Endometrial microvascular endothelial cells (primary cell): ENCODE measurements at regions not wholly inside any gene's neighbourhood (a gene's known extent, or its start where the extent isn't known, plus 50 kb on each side); places are given as distances from the start of the nearest gene placed in this dataset.

ENCODE experiments used
- in situ Hi-C: cut with HindIII; loops from 2 replicates; pipeline ENCODE4 v1.10.0; 2017; ENCODE audit warnings: low sequenced_read_pairs, low pct_unique_long_range_greater_than_20kb; ENCODE audit errors: inconsistent ontology term

DNA sequence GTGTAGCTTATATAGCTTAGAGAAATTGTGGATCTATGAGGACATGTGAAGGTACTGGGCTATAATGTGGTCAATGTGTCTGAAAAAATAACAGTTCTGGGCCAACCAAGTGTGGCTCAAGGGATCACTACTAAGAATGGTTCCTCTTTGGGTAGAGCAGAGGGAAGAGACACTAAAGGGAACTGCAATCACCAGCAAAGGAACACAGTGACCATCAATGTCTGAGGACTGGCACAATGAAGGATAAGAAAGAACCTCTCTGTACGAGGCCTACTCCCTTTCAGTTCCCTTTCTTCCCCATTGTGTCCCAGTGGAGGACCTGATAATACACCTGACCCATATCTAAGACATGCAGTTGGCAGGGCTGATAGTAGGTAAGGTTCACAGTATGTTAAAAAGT, 89.9 kb upstream of the JAK1 start:
- in situ Hi-C loops = loop anchor here (25.0 kb wide), 1 partner anchor 631 kb away; no protein-coding TSS in a partner anchor

DNA sequence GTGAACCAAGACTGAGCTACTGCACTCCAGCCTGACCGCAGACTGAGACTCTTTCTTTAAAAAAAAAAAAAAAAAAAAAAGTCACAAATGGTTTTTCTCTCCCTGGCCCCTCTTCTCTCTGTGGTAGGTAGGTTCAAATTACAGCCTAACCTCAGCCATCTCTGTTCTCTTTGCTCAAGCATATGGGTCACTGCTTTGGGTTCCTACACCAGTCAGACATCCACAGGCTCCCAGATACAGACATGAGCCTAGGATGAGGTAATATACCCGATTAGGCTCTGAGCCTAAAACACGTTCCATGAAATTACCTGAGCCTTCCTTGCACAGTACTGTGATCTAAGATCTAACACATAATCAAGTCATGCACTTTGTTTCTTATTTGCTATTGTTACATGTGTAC, 90.5 kb upstream of the JAK1 start:
- in situ Hi-C loops = loop anchor here (25.0 kb wide), 1 partner anchor 630 kb away; no protein-coding TSS in a partner anchor

DNA sequence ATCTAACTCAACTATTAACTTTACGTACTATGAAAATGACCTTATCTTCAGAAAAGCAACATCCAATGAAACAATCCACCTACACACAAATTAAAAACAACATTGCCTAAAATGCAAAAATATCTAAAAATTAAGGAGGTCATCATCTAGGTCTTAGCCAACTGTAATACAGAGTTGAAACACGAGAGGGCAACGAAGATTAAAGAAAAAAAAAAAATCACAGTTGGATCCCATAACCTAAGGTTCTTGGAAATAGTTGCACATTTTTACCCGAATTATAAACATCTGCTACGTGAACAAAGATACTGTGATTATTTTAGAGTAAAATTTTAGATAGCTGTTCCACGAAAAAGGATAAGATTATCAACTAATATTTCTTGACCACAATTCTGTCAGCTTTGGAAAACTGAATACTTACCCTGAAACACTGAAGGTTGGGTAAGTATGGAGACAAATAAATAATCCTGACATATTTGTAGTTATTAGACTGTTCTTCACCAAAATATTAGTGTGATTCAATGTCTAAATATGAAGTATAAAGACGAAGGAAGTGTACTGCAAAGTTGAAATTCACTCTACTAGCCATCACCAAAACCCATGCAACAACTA, 88.0 kb upstream of the AK4 start:
- in situ Hi-C loops = loop anchor here (25.0 kb wide), 1 partner anchor 627 kb away; no protein-coding TSS in a partner anchor

DNA sequence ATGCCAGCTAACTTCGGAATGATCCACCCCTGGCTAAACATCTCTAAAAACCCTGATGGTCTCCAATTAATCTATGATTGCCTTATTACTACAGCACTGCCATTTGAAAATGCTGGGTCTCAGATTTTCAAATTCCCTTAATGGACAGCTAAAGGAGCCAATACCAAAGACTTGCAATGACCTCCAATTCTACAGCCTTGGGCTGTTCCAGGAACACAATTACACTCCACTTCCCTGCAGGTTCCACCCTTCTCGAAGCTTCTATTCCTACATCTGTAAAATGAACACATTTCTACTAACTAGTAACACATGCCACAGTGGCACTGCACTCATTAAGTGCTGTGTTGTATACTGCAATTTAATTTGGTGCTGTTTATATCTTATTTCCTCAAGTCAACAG, 85.7 kb upstream of the AK4 start:
- in situ Hi-C loops = loop anchor here (25.0 kb wide), 1 partner anchor 625 kb away; no protein-coding TSS in a partner anchor

DNA sequence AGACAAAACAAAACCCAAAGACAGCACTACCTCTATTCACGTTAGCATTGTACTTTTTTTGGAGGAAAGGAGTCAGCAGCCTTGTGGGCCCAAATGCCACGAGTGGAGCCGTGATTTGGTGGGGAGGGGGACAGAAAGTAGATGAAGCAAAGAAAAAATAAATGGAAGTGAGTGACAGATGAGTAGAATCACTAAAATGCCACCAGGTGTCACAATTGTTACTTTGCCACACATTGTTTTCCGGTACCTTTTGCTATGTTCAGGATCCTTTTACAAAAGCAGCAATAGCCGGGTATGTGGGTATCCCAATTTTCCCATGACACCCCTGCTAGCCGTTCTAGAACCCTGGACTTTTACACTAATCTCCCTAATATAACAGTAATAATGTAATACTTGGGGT, 85.0 kb upstream of the AK4 start:
- in situ Hi-C loops = loop anchor here (25.0 kb wide), 1 partner anchor 624 kb away; no protein-coding TSS in a partner anchor

DNA sequence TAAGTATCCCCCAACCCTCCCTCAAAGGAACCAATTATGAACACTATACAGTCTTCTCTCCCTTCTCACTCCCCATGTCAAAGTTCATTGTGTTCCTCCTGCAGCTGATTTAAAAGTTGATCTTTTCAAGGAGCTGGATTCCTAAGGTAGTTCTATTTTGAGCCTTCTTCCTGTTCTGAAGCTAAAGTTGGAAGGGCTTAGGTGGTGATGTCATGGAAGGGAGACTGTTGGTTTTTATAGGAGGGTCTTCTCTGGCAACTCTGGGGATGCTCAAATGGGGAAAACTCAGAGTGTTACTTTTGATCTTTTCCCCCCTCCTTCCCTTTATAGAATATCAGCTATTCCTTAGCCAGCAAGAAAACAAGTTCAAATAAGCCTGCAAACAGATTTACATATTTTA, 83.0 kb upstream of the AK4 start:
- in situ Hi-C loops = loop anchor here (25.0 kb wide), 1 partner anchor 622 kb away; no protein-coding TSS in a partner anchor

DNA sequence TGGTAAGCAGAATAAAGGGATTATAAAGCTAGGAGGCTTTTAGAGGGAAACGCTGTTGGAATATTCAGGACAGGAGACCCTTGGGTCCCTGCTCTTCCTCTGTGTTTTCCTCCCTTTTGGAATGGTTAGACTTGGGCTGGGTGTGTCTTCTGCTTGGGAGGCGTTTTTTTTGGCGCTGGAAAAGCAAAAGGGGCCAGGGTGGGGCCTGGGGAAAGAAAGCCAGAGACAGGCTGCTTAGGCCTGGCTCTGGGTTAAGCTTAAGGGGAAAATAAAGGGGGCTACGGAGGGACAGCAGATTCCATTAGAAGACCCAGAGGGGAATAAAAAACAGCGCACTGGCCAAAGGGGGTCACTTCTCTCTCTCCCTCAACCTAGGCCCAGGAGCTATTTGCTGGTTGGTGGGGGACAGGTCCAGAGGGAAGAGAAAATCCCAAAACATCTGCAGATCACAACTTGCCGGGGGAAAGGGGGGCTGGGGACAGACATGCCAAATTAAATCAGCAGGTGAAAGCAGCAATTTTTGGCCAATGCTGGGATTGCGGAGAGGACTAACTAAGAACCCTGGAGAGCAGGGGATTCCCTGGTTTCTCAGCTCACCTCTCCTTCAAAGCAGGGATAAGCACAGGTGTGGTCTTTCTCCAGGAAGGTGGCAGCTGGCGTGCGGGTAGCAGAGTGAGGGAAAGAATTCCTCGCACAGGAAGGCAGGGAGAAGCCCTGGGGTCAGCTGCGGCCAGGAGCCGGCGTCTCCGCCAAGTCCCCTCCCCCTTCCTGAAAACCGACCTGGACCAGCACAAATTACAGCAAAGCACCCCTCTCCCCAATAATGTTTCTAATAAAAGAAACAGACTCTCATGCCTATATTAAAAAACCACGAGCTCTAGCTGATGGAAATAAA, 82.2 kb upstream of the AK4 start:
- in situ Hi-C loops = loop anchor here (25.0 kb wide), 1 partner anchor 622 kb away; no protein-coding TSS in a partner anchor

DNA sequence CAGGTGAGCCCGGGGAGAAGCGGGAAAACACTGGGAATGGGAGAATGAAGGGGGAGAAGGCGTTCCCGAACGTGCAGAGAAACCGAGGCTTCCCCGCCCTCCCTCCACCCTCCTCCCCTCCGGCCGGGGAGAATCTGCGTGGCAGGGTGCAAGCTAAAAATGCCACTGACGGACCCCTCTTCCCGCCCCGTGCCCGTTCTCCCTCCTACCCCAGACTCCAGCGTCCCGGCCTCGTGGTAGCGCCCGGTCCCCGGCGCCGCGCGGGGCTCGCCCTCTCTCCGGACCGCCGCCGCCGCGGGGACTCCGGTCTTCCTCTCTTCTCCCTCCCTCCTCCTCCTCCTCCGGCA, 81.6 kb upstream of the AK4 start:
- in situ Hi-C loops = loop anchor here (25.0 kb wide), 1 partner anchor 621 kb away; no protein-coding TSS in a partner anchor

DNA sequence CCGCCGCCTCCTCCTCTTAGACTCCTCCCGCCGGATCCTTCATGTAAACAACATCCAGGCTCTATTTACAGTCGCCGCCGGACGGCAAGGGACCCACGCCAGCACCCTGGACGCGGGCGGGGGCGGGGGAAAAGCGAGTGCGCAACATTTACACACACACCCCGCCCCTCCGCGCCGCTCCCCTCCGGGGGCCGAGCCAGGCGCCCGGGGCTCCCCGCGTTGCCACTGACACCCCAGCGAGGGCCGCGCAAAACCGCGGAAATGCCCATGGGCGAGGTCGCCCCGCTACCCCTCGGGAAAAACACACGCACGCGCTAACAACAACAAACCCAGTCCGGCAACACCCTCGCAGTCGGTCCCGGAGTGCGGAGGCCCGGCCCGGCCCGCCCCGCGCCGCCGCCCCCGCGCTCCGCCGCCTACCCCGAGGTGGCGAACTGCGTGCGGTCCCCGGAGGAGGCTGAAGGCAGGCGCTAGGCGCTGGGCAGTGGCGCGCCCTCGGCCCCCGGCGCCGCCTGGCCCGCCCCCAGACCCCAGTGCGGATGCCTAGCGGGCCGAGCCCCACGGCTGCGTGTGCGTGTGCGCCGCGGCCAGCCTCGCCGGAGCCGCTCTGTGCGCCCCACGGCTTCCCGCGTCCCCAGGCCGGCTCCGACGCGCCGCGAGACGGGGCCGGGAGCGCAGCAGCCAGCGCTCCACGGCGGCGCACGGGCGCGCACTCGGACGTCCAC, 81.1 kb upstream of the AK4 start:
- in situ Hi-C loops = loop anchor here (25.0 kb wide), 1 partner anchor 620 kb away; no protein-coding TSS in a partner anchor

DNA sequence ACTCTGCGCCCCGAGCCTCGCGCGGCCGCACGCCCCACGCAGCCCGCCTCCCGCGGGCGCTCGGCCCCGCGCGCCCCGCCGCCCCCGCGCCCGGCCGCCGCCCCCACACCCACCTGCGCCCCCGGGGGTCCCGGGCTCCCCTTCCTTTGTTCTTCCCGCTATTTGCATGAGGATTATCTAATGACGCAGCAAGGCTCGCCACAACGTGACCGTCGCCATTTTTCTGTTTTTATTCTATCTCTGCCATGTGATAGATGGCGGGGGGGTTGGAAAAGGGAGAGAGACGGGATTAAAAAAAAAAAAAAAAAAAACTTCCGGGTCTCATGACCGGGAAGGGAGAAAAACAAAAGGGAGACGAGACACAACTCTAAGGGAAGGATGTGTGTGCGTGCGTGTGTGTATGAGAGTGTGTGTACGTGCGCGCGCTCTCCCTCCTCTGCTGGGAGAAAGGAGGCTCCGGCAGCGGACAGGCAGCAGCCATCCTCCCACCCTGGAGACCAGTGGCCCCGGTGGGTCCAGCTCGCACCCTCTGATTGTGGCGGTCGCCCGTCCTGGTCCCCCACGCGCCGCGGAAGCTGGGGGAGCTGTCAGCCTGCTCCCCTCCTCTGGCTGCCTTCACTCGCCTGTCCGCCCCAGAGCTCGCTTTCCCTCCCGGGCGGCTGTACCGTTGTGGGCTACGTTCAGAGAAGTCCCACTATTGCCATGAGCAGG, 80.4 kb upstream of the AK4 start:
- in situ Hi-C loops = loop anchor here (25.0 kb wide), 1 partner anchor 620 kb away; no protein-coding TSS in a partner anchor

DNA sequence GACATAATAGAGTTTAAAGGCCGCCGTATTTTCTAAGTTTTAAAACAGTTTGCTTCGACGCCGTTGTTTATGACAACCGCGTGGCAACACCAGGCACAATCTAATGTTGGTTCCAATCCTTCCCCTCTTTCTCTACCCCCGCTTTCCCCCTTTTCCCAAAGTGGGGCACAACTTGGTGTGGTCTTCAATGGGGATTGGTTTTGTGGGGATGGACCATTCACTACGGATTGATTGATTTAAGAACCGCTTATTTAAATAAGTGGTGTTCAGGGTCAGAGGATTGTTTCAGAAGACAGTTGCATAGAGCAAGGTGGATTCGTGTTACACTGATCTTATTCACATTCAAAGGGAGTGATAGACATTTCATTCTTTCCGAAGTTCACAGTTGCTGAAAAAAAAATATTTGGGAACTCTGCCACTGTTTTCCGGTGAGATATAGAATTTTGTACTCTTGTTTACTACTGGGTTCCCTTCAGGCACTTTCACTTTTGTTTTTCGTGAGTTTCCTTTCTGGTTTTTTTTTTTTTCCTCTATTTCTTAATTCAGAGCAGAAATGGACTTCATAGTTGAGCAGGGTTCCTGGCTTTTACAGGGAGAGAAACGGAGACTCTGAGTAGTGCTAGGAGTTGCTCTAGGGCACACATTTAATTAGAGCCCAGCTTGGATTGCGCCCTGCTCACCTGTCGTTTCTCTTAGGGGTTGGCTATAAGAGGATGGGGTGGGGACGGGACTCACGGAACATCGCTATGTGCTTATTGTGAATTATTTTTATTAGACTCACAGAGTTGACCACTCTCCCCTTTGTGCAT, 79.6 kb upstream of the AK4 start:
- in situ Hi-C loops = loop anchor here (25.0 kb wide), 1 partner anchor 619 kb away; no protein-coding TSS in a partner anchor

DNA sequence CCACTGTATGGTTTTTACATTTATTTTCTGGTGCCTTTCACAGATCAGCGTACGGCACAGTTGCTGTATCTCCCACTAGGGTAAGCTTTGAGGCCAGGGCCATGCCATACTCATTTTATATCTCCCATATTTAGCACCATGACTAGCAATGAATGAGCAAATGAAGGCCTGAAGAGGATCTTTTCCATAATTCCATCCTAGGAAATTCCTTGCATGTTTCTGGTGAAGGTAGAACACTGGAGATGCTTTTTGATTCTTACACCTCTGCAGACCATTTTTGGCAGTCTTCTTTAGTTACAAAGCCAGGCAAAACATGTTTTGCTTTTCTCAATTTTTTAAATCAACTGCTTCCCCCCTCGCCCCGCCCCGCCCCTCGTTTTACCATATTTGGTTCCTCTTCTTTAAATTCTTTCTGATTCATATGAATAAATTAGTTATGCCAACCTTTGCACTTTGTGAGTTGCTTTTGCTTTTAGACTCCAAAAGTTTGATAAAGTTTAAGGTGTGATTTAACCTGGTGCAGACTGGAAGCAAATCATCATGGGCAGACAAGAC, 78.9 kb upstream of the AK4 start:
- in situ Hi-C loops = loop anchor here (25.0 kb wide), 1 partner anchor 618 kb away; no protein-coding TSS in a partner anchor

DNA sequence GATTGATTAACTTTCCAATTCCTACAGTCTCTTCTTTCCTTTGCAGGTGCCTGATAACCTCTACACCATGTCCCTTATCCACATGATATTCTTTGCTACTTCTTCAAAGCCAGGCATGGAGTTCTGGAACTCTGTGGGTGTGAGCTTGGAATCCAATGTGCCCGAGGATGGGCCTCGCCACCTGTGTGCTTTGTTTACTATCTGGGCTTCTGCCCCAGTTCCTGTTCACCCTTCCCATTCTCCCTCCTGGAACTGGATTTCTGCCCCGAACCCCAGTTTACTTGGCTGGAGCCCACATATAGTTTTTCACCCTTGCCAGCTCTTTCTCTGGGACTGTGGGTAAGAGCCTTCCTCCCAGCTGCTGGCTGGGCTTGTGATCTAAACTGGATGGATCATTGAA, 75.2 kb upstream of the AK4 start:
- in situ Hi-C loops = loop anchor here (25.0 kb wide), 1 partner anchor 614 kb away; no protein-coding TSS in a partner anchor

DNA sequence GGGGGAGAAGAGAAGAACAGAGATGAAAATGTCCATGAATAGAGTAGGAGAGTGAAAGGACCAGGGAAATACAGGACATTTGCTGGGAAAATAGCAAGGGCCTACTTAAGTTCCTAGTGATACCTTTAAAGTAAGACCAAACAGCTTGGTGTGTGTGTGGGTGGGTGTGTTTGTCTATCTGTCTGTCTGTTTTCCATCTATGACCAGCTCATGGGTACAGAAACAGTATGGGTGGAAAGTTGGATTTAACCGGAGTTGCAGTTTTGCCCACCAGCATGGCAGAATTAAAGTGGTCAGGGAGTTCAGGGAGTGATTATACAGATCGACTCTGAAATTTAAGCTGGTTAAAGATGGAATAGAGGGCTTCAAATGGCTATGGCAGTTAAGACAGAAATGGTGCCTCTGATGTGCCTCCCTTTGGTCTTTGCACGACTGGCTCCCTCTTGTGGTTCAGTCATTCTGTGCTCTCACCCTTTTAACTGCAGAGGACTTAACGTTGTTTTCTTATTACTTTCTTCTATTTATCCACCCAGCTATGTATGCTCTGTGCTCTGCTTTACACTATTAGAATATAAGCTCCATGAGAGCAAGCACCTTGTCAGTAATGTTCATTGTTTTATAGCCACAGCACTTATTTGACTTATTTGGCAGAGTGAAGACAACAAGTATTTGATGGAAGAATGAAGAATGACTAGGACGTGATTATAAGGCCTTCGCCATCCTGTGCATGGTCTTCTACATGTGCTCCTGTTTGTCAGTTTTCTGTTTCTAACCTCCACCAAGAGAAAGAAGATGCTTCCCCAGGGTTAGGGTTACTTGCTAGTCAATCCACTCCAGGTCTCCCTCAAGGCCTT, 72.7 kb upstream of the AK4 start:
- in situ Hi-C loops = no loop called here

DNA sequence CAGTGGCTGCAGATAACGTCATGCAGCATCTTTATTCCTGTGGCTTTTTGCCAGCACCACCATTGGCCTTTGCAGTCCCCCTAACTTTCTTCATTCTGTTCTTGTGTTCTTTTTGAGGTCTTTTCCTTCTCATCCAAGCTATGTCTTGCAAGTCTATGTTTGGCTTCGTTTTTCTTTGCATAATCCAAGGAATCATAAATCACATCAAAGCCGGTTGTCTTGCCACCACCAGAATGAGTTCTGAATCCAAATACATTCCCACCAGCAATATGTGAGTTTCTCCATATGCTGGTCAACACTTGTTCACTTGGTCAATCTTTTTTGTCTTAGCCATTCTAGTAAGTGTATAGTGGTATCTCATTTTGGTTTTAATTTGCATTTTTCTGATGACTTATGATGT, 70.6 kb upstream of the AK4 start:
- in situ Hi-C loops = no loop called here

DNA sequence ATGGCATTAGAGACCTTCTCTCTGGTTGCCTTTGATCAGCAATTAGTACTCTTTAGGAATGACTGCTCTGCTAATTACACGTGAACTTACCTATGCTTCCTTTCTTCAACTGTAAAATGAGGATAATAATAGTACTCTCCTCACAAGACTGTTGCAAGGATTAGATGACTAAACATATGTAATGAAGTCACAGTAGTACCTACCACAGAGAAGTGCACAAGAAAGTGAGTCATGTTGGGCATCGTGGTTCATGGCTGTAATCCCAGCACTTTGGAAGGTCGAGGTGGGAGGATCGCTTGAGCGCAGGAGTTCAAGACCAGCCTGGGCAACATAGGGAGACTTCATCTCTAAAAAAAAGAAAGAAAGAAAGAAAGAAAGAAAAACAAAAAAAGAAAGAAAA, 68.1 kb upstream of the AK4 start:
- in situ Hi-C loops = no loop called here
